SK-N-MC (cell line): ENCODE measurements at regions not wholly inside any gene's neighbourhood (a gene's known extent, or its start where the extent isn't known, plus 50 kb on each side); places are given as distances from the start of the nearest gene placed in this dataset.

Experiments used
- EZH2 ChIP-seq: fragments of 200-600 bp; sonication (generic); IDR thresholded peaks from one replicate; pipeline ENCODE4 v1.6.1; 2017; ENCODE audit warnings: antibody characterized with exemption
- POLR2AphosphoS5 ChIP-seq: IDR thresholded peaks from 2 replicates; pipeline ENCODE4 v1.6.1; 2012; ENCODE audit warnings: mild to moderate bottlenecking, low read depth, low read length, borderline replicate concordance

DNA sequence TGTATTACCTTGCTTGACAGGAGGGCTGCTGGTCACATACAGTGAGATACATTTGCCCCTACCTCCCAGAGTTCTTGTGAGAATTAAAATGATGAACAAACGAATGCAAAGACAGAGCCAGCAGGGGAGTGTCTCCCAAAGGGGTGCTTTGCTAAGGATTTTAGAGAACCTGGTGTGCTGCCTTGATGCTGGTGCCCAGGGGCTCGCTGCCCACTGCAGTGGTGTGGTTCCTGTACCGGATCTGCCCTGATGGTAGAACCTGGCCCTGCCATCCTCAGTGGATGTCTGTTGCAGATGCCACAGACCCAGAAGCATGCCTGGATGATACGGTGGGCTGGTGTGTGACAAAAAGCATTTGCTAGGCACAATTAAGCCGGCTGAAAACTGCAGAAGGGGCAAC lies 414.8 kb upstream of the HS6ST1 start:
- TF ChIP-seq EZH2 (no peak), POLR2AphosphoS5 (no peak)
